Superior temporal gyrus (tissue), 1 donor: ENCODE measurements at regions not wholly inside any gene's neighbourhood (a gene's known extent, or its start where the extent isn't known, plus 50 kb on each side); places are given as distances from the start of the nearest gene placed in this dataset.

Experiments used
- DNase-seq: peaks from one replicate; pipeline ENCODE4 v3.0.0-alpha.2; 2016; ENCODE audit errors: extremely low spot score

GRCh38 chr4:183848805-183849204 lies 56.3 kb upstream of the STOX2 start:
- DNase-seq = no peak

DNA sequence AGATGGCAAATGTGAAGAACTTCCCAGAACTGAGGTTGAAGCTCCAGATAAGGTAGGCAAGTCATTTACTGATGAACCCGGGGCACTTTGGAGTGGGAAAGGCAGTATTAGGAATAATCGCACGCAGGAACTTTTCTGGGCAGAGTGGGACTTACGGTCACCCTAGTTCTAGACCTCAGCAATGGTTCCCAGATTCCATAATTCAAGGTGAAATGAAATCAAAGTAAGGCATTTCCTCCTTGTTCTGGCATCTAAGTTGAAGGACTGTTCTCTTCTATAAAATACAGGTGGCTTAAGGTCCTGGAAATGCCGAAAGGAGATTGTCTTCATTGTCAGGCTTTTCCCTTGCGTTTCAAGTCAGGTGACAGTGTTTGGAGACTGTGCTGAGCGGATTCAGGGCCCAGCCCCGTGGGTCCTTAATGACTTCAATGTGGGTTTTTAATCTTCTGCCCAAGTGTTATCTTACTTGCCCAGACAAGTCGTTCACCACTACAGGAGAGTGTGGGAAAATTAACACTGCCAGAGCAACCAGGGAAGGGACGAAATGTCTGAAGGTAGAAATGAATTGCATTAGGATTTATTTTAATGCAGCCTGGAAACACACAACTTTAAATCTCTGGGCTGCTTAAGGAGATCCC lies 52.1 kb upstream of the STOX2 start:
- DNase-seq = no peak

DNA sequence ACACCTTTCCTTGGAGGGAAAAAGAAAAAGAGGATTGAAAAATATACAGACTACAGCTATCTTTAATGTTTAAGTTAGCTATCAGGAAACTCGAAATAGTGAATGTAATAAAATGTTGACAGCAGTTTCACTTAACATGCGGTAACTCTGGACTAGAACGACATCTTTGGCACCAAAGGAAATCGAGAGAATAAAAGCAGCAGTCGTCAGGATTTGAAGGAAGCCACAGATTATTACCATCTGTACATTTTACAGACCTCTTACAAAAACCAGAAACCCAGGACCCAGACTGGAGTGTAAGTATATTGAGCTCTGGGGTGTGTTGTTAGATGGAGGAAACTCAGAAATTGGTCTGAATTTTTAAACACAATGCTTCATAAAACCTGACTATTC lies 51.6 kb upstream of the STOX2 start:
- no peak for DNase-seq
